K562 (cell line): ENCODE measurements at regions not wholly inside any gene's neighbourhood (a gene's known extent, or its start where the extent isn't known, plus 50 kb on each side); places are given as distances from the start of the nearest gene placed in this dataset.

ENCODE experiments used
- ATAC-seq: fragments of 200-7000 bp; cut with Tn5 transposase; 3 replicates; pipeline ENCODE4 v1.9.1; 2020; ENCODE audit warnings: moderate library complexity
- BruUV-seq: library from RNA; stranded (reverse); fragments of 400-500 nt; replicated peaks from 2 replicates; lab custom pipeline; 2021; lab: Mats Ljungman, UMichigan
- CTCF ChIA-PET: fragments of 300-600 bp; formaldehyde crosslinking; extraction: SDS; loops from one replicate; lab custom pipeline; 2021; ENCODE audit warnings: low intra/inter-chr PET ratio; lab: Yijun Ruan, JAX
- POLR2A ChIA-PET: fragments of 300-600, 350-650 bp; sonication (Branson Sonifier 250); formaldehyde crosslinking; extraction: SDS; loops from one replicate; lab custom pipeline; 2021; ENCODE audit warnings: antibody characterized with exemption, inconsistent platforms; lab: Yijun Ruan, JAX
- DNase-seq, 4 experiments: peaks; one replicate each; pipeline versions ENCODE4 v3.0.0 to v3.0.0-alpha.2; 2011 to 2018; ENCODE audit warnings: low spot score in 3 of 4, mixed read lengths in 3 of 4; ENCODE audit errors: extremely low read depth in 1 of 4
- FAIRE-seq: peaks from 2 replicates; lab custom pipeline; 2011; peaks lifted over from hg19 to GRCh38; lab: Jason Lieb, UNC
- H2AFZ ChIP-seq: 2 replicates; pipeline ENCODE4 v1.6.0; 2011; ENCODE audit warnings: low read depth, low read length, control low read depth, inconsistent platforms
- H3K27ac ChIP-seq: fragments of 200-600 bp; 3 replicates; pipeline ENCODE4 v1.8.0; 2011; ENCODE audit warnings: low read depth, mild to moderate bottlenecking, control low read depth, inconsistent platforms, low read length, moderate library complexity, mixed read lengths; ENCODE audit errors: extremely low read depth
- H3K27me3 ChIP-seq, 2 experiments: fragments of 300-600 bp in 1 of 2; 2 replicates in 1 of 2; 3 replicates in 1 of 2; pipeline versions ENCODE4 v1.6.0 to v1.8.0; 2011; ENCODE audit warnings: inconsistent platforms in 2 of 2, low read length in 2 of 2, mild to moderate bottlenecking in 1 of 2, mixed read lengths in 1 of 2, moderate library complexity in 1 of 2; ENCODE audit not compliant: control insufficient read depth in 2 of 2, insufficient read depth in 2 of 2
- H3K36me3 ChIP-seq: fragments of 300-600 bp; 3 replicates; pipeline ENCODE4 v1.8.0; 2011; ENCODE audit warnings: mild to moderate bottlenecking, low read length, inconsistent platforms; ENCODE audit not compliant: control insufficient read depth, insufficient read depth
- H3K4me1 ChIP-seq, 2 experiments: fragments of 200-600 bp in 1 of 2; replicated peaks in 1 of 2; 2 replicates in 1 of 2; 3 replicates in 1 of 2; pipeline versions ENCODE4 v1.5.1 to v1.8.0; 2011; ENCODE audit warnings: inconsistent platforms in 2 of 2, low read length in 2 of 2, mild to moderate bottlenecking in 1 of 2, mixed read lengths in 1 of 2, moderate library complexity in 1 of 2; ENCODE audit not compliant: control insufficient read depth in 2 of 2, insufficient read depth in 2 of 2
- H3K4me2 ChIP-seq: 2 replicates; pipeline ENCODE4 v1.6.1; 2011; ENCODE audit warnings: low read length, control low read depth, inconsistent platforms, mixed read lengths; ENCODE audit not compliant: insufficient read depth
- H3K4me3 ChIP-seq: fragments of 200-600 bp; sonication (generic), shearing (Covaris generic); 2 replicates; pipeline ENCODE4 v1.5.1; 2016; ENCODE audit warnings: control low read depth, inconsistent platforms
- H3K79me2 ChIP-seq: fragments of 200-600 bp; 3 replicates; pipeline ENCODE4 v1.8.0; 2011; ENCODE audit warnings: low read length, inconsistent platforms; ENCODE audit not compliant: control insufficient read depth, insufficient read depth
- H3K9ac ChIP-seq, 2 experiments: 2 replicates each; pipeline versions ENCODE4 v1.6.0 to v1.6.1; 2011; ENCODE audit warnings: low read depth in 2 of 2, low read length in 2 of 2, control low read depth in 1 of 2, inconsistent platforms in 1 of 2, mild to moderate bottlenecking in 1 of 2, mixed read lengths in 1 of 2; ENCODE audit not compliant: insufficient read depth in 1 of 2
- H3K9me1 ChIP-seq: one replicate; pipeline ENCODE4 v1.6.0; 2011; ENCODE audit warnings: inconsistent platforms, mild to moderate bottlenecking, low read length, moderate library complexity; ENCODE audit not compliant: control insufficient read depth, insufficient read depth
- H3K9me3 ChIP-seq: replicated peaks from 2 replicates; pipeline ENCODE4 v1.5.1; 2011; ENCODE audit warnings: low read depth, low read length, inconsistent platforms; ENCODE audit not compliant: control insufficient read depth, insufficient read depth
- H4K20me1 ChIP-seq: replicated peaks from 2 replicates; pipeline ENCODE4 v1.6.1; 2011; ENCODE audit warnings: low read length, inconsistent platforms, mixed read lengths; ENCODE audit not compliant: control insufficient read depth, insufficient read depth
- FOSL1 ChIP-seq: fragments of 200-800 bp; sonication (Bioruptor generic); conservative IDR thresholded peaks from 2 replicates; pipeline ENCODE4 v1.6.1; 2016; ENCODE audit warnings: missing genetic modification characterization, missing compliant biosample characterization
- TEAD4 ChIP-seq, 2 experiments: sonication (generic) in 1 of 2; formaldehyde crosslinking in 1 of 2; IDR thresholded peaks; 2 replicates each; pipeline versions ENCODE4 v1.6.1 to v1.8.0; 2012 to 2022; ENCODE audit warnings: borderline replicate concordance in 1 of 2, inconsistent platforms in 1 of 2, low read length in 1 of 2, mild to moderate bottlenecking in 1 of 2, missing genetic modification reagents in 1 of 2
- ZNF23 ChIP-seq: fragments of 250-450 bp; sonication (Bioruptor Pico); IDR thresholded peaks from 2 replicates; pipeline ENCODE4 v1.4.0; 2020; ENCODE audit warnings: mild to moderate bottlenecking
- ZNF561 ChIP-seq: fragments of 450-650 bp; formaldehyde crosslinking; conservative IDR thresholded peaks from 2 replicates; pipeline ENCODE4 v1.4.0; 2020; ENCODE audit warnings: mild to moderate bottlenecking, moderate library complexity
- WGBS: fragments of 100-300 bp; shearing (Covaris generic); methylation state at CpG from one replicate; pipeline ENCODE4 v1.1.6; 2016; ENCODE audit warnings: low coverage, mixed read lengths; ENCODE audit not compliant: insufficient coverage; ENCODE audit errors: missing lambda C conversion rate; 5-methylcytosine and 5-hydroxymethylcytosine counted together
- in situ Hi-C: fragments of 300-500 bp; cut with MboI; formaldehyde crosslinking; loops from 4 replicates; pipeline ENCODE4 v1.15.0; 2018; ENCODE audit warnings: inconsistent platforms, mixed read lengths
- intact Hi-C: fragments of 100-400 bp; cut with micrococcal nuclease; formaldehyde crosslinking; loops from 2 replicates; pipeline ENCODE4 v1.14.2; 2022
- TF ChIP-seq, protein P1 (sequence below): fragments of 250-450 bp; sonication (Bioruptor Pico); IDR thresholded peaks from 2 replicates; pipeline ENCODE4 v1.4.0; 2020; ENCODE audit warnings: mild to moderate bottlenecking, moderate library complexity, borderline replicate concordance

DNA sequence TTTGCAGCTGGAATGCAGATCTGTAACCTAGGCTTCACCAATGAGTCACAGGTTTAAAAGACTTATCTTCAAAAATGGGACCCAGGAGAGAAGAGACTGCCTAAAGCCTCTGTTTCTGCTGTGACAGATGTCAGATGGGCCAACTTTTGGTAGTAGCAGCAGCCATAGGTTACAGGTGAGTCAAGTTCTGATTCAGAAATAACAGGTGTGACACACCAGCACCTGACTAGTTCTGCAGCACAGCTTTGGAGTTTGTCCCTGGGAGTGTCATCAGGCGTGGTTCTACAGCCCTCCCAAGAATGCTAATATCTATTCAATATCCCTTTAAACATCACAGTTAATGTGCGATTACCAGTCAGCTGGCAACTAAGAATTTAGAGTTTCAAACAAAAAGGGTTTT lies 121.9 kb upstream of the BTN3A2 start:
- CTCF ChIA-PET = interaction anchor here (0.5 kb wide), 1 partner anchor 14 kb away, joined by 3 read pairs; no protein-coding TSS in a partner anchor

More for the DNA sequence above, 121.9 kb upstream of the BTN3A2 start:
- Histone ChIP-seq H4K20me1 (no peaks in the 10 kb centered on the region), H3K27me3 (no peaks in the 10 kb centered on the region), H3K27ac (no peak overlapping the region), H3K9me3 (peaks cover 4% of the 10 kb centered on the region; the same call in 1 of the 2 replicates), H3K79me2 (no peaks in the 10 kb centered on the region), H2AFZ (no peak overlapping the region), H3K9me1 (no peaks in the 10 kb centered on the region), H3K4me2 (no peak overlapping the region), H3K36me3 (no peaks in the 10 kb centered on the region), H3K4me1 (no peaks in the 10 kb centered on the region), H3K9ac (no peak overlapping the region), H3K4me3 (no peak overlapping the region)
- TF ChIP-seq ZNF561 (CRISPR knock-in tag) (no peak), TEAD4 (IDR thresholded peaks at IDR 0.05; ENCODE audit: low read length) (0 out of 2 replicates have a peak, but pooled peaks have one; percentile 11), TEAD4 (CRISPR knock-in tag; IDR thresholded peaks at IDR 0.05; ENCODE audit: borderline replicate concordance) (no peak), ZNF23 (CRISPR knock-in tag) (no peak), FOSL1 (tag) (peak; percentile 46)
- TF ChIP-seq, protein P1, sequence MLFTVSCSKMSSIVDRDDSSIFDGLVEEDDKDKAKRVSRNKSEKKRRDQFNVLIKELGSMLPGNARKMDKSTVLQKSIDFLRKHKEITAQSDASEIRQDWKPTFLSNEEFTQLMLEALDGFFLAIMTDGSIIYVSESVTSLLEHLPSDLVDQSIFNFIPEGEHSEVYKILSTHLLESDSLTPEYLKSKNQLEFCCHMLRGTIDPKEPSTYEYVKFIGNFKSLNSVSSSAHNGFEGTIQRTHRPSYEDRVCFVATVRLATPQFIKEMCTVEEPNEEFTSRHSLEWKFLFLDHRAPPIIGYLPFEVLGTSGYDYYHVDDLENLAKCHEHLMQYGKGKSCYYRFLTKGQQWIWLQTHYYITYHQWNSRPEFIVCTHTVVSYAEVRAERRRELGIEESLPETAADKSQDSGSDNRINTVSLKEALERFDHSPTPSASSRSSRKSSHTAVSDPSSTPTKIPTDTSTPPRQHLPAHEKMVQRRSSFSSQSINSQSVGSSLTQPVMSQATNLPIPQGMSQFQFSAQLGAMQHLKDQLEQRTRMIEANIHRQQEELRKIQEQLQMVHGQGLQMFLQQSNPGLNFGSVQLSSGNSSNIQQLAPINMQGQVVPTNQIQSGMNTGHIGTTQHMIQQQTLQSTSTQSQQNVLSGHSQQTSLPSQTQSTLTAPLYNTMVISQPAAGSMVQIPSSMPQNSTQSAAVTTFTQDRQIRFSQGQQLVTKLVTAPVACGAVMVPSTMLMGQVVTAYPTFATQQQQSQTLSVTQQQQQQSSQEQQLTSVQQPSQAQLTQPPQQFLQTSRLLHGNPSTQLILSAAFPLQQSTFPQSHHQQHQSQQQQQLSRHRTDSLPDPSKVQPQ (CRISPR knock-in tag) = no peak
- POLR2A ChIA-PET = interaction anchor here (1.0 to 1.7 kb wide), 2 partner anchors 9 to 29 kb away, joined by 4 to 8 read pairs; a partner anchor contains a TSS
- FAIRE-seq (no peak), DNase-seq (no peak), ATAC-seq (peak; percentile 47)
- in situ Hi-C loops = no loop called here
- no TSS peak for BruUV-seq
- intact Hi-C loops = no loop called here
- 85% methylated on average over 2 of the region's 2 CpGs for WGBS
